GM18505 (cell line): ENCODE measurements at regions not wholly inside any gene's neighbourhood (a gene's known extent, or its start where the extent isn't known, plus 50 kb on each side); places are given as distances from the start of the nearest gene placed in this dataset.

Source experiments
- ATAC-seq: cut with Tn5 transposase; IDR thresholded peaks from one replicate; pipeline ENCODE4 v1.9.1; 2021; ENCODE audit not compliant: unreplicated experiment
- POLR2A ChIP-seq: IDR thresholded peaks from 4 replicates; pipeline ENCODE4 v1.6.1; 2011; ENCODE audit warnings: borderline replicate concordance; ENCODE audit not compliant: insufficient read depth, insufficient read length; ENCODE audit errors: extremely low read depth

DNA sequence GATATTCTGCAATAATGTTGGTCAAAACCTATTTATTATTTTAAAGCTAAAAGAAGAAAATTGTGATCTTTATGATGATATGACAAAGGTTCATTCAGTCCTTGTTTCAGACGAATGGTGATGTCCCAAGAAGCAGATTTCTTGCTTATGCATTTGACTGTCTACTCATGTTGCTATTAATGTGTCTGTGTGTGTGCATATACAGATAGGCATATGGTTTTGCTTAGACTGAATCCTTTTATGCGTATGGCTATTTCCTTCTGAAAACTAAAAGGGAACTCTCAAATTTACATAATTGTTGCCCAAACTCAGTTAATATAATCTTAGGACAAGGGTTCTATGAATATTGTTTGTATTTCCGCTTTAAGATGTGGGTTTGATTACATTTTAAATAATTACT lies 632.3 kb upstream of the SETBP1 start:
- no peak for ATAC-seq
- no peak for TF ChIP-seq POLR2A

DNA sequence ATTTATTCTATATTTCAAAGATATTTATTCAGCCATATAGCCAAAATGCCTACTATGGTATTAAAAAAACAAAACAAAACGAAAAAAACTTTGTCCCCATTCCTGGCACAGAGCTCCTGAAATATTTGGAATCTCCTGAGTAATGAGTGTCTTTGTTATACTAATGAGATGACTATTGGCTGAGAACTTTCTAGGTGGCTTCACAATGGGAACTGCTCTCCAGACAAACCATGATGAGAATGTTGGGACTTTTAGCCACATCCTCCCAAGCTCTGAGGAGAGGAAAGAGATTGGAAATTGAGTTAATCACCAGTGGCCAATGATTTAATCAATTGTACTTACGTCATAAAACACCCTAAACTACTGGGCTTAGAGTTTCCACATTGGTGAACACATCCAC lies 631.8 kb upstream of the SETBP1 start:
- ATAC-seq: no peak
- TF ChIP-seq POLR2A: no peak

DNA sequence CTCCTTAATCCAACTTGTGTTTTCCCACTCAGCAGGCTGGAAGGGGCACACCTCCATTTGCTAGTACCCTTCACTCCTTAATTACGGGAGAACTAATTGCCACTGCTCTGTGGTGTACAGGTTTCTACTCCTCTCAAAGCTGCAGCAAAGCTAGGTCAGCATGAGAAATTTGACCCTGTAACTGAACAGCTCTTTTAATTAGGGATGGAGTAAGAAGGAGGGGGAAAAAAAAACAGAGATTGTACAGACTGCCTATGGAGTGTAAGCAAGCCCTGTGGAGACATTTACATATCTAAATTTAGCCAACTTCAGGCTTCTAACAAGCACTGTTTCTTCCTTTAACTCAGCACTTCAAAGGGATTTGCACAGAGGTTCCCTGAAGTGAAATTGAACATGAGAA lies 629.7 kb upstream of the SETBP1 start:
- TF ChIP-seq POLR2A: no peak
- no peak for ATAC-seq

DNA sequence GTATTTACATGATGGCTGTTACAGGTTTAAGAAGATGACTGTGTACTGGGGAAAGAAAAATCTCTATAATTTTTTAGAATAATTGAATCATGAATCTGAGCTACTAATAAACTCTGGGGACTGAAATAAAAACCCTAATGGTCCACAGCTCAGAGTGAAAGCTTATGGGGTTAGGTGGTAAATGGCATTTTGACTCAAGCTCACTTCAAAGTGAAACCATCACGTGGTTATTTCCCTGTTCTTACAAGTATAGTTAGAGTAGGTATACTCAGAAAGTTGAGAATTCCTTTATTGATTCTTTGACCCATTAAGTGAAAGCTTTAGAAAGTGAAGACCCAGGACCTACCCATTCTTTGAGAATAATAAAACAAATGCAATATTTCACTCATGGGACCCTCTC lies 626.2 kb upstream of the SETBP1 start:
- no peak for TF ChIP-seq POLR2A
- ATAC-seq: no peak

DNA sequence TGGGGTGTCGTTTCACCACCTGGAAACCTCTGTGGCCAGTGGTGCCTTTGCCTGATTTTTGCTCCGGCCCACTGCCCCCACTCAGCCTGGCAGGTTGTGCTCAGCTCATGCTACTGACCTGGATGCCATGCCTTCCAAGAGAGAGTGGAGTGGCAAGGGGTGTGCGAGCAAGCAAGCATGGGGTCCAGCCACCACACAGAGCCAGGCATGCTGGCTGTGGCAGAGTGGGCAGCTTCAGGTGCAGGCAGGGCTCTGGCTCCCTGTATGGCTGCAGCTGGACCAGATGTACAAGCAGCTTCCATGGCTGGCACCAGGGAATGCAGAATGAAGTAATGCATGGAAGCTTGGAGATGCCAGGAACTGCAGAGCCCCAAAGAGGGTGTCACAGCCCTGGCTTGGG lies 620.5 kb upstream of the SETBP1 start:
- no peak for TF ChIP-seq POLR2A
- no peak for ATAC-seq

DNA sequence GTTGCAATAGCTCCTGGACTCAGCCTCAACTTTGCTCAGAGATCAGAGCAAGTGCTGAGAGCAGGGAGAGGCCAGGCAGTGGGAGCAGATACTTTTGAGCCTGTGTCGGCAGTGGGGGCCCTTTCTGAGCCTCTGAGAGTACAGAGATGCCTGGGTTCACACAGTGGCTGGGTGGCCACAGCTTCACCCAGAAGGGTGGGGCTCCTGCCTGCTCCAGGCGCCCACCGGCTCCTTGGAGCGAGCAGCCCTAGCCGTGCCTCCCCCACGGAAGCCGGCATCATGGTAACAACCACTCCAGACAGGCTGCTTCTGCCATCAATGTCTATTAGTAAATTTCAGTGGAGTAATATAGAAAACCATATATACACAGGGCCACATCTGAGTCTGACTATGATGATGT lies 619.2 kb upstream of the SETBP1 start:
- no peak for TF ChIP-seq POLR2A
- no peak for ATAC-seq

DNA sequence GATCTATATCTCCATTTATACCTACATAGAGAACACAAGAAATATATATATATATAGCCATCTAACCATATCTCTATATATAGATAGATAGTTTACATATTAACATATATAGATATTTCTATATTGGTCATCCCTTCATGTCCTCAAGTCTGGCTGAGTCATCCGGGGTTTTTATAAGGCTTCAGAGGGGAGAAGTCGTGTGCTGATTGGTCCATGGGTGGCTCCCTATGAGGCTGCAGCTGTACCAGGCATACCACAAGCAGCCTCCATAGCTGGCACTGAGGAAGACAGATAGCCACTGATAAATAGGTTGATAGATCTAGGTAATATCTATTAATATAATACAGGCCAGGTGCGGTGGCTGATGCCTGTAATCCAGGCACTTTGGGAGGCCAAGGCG lies 618.3 kb upstream of the SETBP1 start:
- ATAC-seq: no peak
- TF ChIP-seq POLR2A: no peak

DNA sequence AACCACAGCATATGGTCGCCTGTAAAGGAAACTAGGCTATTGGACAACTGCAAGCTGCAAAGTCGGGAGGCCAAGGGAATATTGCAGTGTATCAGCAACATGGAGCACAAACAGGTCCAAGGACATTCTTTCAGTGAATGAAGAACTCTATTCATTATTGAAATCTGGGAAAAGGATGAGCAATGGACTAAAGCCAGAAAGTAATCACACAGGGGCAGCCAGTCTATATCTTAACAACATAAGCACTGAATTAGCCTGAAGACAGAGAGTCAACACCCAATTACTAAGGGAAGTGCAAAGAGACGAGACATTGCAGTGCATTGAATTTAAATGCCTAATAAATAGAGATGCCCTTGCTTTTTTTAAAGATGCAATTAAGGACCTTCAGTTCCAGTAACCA lies 615.5 kb upstream of the SETBP1 start:
- TF ChIP-seq POLR2A: no peak
- no peak for ATAC-seq

DNA sequence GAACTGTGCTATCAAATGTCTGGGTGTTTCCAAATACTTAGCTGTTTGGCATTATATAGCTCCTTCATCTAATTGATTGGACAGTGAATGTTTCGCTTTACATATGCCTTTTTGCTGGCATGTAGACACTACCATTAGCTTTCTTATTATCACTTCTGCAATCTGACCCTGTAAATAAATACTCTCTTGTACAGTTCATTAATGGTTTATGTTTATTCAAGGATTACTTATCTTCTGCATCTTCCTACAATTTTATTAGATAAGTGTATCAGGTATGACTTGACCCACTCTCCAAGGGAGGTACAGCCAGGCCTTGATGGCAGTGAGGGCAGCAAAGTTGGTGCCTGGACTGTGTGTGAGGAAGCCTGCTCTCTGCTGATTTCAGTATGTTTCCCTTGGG lies 614.1 kb upstream of the SETBP1 start:
- no peak for TF ChIP-seq POLR2A
- ATAC-seq: no peak

DNA sequence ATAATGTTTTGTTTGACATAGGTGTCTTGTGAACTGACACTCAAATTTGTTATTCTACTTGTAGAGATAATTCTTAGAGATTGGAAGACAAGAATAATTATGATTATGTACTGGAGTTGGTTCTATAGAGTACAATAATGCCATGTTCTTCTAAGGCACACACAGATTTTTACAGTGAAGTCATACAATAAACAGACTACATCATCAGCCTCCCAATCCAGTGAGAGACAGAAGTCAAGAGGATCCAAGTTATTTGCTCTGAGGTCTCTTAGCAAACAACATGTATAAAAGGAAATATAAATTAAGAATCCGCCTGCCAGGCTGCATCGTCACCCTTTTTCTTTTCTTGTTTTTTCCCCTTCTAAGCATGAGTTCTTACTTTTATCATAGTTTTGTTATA lies 613.5 kb upstream of the SETBP1 start:
- no peak for ATAC-seq
- TF ChIP-seq POLR2A: no peak

DNA sequence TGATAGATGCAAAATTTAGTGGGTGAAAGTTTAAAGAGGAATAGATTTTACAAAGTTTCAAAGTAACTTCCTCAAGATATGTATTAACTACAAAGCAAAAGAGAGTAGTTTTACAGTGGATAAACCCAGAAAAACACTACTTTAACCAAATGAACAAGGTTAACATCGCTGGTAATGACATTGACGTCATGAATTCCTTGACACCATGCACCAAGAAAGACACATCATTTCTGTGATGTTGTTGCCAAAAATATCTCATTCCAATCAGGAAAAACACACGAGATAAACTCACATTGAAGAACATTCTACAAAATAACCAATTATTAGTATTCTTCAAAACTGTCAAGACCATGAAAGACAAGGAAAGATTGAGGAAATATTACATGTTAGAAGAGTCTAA lies 605.6 kb upstream of the SETBP1 start:
- no peak for TF ChIP-seq POLR2A
- ATAC-seq: no peak

DNA sequence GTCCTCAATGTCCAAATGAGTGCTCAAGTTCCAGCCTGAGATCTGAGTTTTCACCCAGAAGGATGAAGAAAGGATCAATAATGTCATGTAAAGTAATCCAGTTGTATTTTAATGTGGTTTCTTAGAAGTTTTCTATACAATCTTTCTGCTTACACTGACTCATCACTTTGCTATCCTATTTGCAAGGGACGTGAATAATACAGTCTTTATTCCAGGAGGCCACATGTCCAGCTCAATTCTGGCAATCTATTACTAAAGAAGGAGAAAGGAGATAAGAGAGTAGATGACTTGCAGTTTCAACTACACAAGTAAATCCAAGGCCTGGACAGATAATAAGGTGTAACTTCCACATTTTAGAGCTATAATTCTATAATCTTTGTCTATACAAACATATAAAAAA lies 601.1 kb upstream of the SETBP1 start:
- ATAC-seq: no peak
- TF ChIP-seq POLR2A: no peak

DNA sequence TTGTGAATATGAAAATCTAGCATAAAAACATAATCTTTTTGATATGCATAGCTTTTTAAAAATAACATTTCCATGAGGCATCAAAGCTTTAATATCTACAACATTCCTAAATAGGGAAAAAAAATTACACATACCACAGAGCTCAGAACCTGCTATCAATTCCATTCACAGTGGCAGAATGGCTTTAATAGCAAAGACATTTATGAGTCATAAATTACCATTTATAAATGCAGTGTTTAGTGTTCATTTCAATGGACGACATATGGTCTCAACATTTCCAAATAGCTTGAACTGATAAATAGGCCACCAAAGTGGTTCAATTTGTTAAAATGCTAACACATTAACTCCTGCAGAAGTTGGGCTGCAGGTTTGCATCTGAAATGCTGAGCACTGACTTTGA lies 600.6 kb upstream of the SETBP1 start:
- TF ChIP-seq POLR2A: no peak
- ATAC-seq: no peak

DNA sequence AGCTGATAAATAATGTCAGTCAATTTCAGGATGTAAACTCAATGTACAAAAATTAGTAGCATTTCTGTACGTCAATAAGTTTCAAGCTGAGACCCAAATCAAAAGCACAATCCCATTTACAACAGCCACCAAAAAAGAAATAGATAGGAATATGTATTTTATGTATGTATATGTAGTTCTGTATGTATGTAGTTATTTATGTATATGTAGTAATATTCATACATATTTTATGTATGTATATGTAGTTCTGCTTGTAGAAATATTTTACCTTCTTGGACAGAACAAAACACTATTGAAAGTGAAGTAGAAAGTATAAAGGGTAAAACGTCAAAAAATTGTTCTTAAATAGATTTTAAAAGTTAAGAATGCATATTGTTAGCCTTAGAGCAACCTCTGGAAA lies 591.0 kb upstream of the SETBP1 start:
- ATAC-seq: no peak
- no peak for TF ChIP-seq POLR2A

DNA sequence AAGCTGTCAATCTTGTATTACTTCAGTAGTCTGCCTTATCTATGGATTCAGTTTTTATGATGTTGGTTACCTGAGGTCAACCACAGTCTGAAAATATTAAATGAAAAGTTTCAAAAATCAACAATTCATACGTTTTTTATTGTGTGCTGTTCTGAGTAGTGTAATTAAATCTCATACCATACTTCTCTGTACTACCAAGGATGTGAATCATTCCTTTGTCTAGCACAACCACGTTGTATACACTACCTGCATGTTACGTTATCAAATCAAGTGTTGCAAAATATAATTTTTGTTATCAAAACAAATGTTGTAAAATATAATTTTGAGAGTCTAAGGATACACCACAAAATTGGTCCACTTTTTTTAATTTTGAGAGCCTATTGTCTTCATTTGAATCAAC lies 590.2 kb upstream of the SETBP1 start:
- ATAC-seq: no peak
- no peak for TF ChIP-seq POLR2A
